ENCODE measurements at regions not wholly inside any gene's neighbourhood (a gene's known extent, or its start where the extent isn't known, plus 50 kb on each side); places are given as distances from the start of the nearest gene placed in this dataset.

DNA sequence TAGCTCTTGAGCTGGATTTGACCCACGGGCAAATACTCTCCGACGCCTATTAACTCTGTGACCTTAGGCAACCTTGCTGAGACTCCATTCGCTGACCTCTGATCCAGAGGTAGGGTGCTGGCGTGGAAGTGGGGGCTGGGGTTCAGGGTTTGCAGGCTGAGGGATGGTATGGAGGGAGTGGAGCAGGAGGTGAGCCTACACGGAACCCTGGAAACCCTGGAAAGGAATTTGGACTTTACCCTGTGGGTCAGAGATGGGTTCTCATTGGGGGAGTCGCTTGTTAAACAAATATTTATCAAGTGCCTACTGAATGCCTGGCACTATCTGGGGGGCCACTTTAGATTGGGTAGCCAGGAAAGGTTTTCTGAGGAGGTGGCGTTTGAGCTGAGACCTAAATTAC, 58.2 kb upstream of the FZD7 start:
- no peak for FAIRE-seq
- Histone ChIP-seq H2AFZ (ENCODE audit: low read depth, low read length) (no peak overlapping the region), H3K79me2 (ENCODE audit: insufficient read depth, low read length) (no peaks in the 10 kb centered on the region), H3K4me3 (ENCODE audit: insufficient read depth, low read depth, low read length) (no peak overlapping the region), H3K27ac (ENCODE audit: low read depth, low read length) (no peak overlapping the region), H3K36me3 (ENCODE audit: insufficient read depth, low read length) (no peaks in the 10 kb centered on the region), H3K27me3 (ENCODE audit: insufficient read depth, low read length) (no peaks in the 10 kb centered on the region), H3K9me3 (ENCODE audit: insufficient read depth, low read depth, low read length) (no peaks in the 10 kb centered on the region), H3K4me1 (ENCODE audit: insufficient read depth, low read length) (peaks cover 5% of the 10 kb centered on the region), H4K20me1 (ENCODE audit: insufficient read depth, low read length) (no peaks in the 10 kb centered on the region), H3K4me2 (ENCODE audit: low read length) (no peak overlapping the region), H3K9ac (ENCODE audit: low read length) (no peak overlapping the region)
- peaks cover 3% of the 10 kb centered on the region for H3K9me3 Mint-ChIP-seq (ENCODE audit: unreplicated experiment)
- DNase-seq (ENCODE audit: low read depth), result no peak
- TF ChIP-seq EZH2 (IDR thresholded peaks at IDR 0.05; ENCODE audit: insufficient read depth, low read length), result no peak
- TF ChIP-seq, protein P1, sequence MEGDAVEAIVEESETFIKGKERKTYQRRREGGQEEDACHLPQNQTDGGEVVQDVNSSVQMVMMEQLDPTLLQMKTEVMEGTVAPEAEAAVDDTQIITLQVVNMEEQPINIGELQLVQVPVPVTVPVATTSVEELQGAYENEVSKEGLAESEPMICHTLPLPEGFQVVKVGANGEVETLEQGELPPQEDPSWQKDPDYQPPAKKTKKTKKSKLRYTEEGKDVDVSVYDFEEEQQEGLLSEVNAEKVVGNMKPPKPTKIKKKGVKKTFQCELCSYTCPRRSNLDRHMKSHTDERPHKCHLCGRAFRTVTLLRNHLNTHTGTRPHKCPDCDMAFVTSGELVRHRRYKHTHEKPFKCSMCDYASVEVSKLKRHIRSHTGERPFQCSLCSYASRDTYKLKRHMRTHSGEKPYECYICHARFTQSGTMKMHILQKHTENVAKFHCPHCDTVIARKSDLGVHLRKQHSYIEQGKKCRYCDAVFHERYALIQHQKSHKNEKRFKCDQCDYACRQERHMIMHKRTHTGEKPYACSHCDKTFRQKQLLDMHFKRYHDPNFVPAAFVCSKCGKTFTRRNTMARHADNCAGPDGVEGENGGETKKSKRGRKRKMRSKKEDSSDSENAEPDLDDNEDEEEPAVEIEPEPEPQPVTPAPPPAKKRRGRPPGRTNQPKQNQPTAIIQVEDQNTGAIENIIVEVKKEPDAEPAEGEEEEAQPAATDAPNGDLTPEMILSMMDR (IDR thresholded peaks at IDR 0.05; ENCODE audit: insufficient read depth, low read depth, low read length), result no peak
- peaks cover 17% of the 10 kb centered on the region for H3K27me3 Mint-ChIP-seq (ENCODE audit: low read depth, unreplicated experiment)
- H3K27ac Mint-ChIP-seq (ENCODE audit: unreplicated experiment), result no peak overlapping the region
- no peak overlapping the region for H3K4me3 Mint-ChIP-seq (ENCODE audit: unreplicated experiment)
- peaks cover 12% of the 10 kb centered on the region for H3K4me1 Mint-ChIP-seq (ENCODE audit: low read depth, unreplicated experiment)
- H3K36me3 Mint-ChIP-seq (ENCODE audit: low read depth, unreplicated experiment), result no peaks in the 10 kb centered on the region

DNA sequence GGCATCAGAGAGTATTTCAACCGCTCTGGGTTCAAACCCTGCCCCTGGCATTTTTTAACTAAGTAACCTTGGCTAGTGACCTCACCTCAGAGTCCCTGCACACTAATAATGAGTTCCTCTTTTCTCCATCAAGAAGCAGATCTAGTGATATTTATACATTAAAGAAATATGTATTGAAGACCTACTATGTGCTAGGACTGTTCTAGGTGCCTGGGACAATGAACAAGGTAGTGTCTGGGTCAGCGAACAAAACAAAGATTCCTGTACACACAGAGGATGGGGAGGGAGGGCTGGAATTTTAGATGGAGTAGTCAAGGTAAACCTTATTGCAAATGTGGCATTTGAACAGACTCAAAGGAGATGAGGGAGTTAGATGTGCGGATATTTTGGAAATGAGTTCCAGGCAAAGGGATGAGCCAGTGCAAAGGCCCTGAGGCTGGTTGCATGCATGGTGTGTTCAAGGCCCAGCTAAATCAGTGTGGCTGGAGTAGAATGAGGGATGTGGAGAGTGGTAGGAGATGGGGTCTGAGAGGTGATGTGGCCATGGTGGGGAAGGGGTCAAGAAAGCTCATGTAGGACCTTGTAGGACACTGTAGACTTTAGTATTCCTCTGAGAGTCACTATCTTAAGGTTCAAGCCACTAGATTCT, 57.6 kb upstream of the FZD7 start:
- Mint-ChIP-seq H3K36me3 (ENCODE audit: low read depth, unreplicated experiment) (no peaks in the 10 kb centered on the region), H3K27ac (ENCODE audit: unreplicated experiment) (peak overlapping the region; percentile 37), H3K4me1 (ENCODE audit: low read depth, unreplicated experiment) (peaks cover 8% of the 10 kb centered on the region), H3K4me3 (ENCODE audit: unreplicated experiment) (no peak overlapping the region), H3K27me3 (ENCODE audit: low read depth, unreplicated experiment) (peaks cover 20% of the 10 kb centered on the region), H3K9me3 (ENCODE audit: unreplicated experiment) (no peaks in the 10 kb centered on the region)
- Histone ChIP-seq H3K36me3 (ENCODE audit: insufficient read depth, low read length) (no peaks in the 10 kb centered on the region), H4K20me1 (ENCODE audit: insufficient read depth, low read length) (no peaks in the 10 kb centered on the region), H3K9ac (ENCODE audit: low read length) (no peak overlapping the region), H3K4me3 (ENCODE audit: insufficient read depth, low read depth, low read length) (no peak overlapping the region), H3K27ac (ENCODE audit: low read depth, low read length) (no peak overlapping the region), H3K27me3 (ENCODE audit: insufficient read depth, low read length) (no peaks in the 10 kb centered on the region), H2AFZ (ENCODE audit: low read depth, low read length) (no peak overlapping the region), H3K79me2 (ENCODE audit: insufficient read depth, low read length) (no peaks in the 10 kb centered on the region), H3K4me1 (ENCODE audit: insufficient read depth, low read length) (peaks cover 5% of the 10 kb centered on the region), H3K4me2 (ENCODE audit: low read length) (no peak overlapping the region), H3K9me3 (ENCODE audit: insufficient read depth, low read depth, low read length) (no peaks in the 10 kb centered on the region)
- FAIRE-seq, result no peak
- no peak for DNase-seq (ENCODE audit: low read depth)
- TF ChIP-seq, protein P1 (IDR thresholded peaks at IDR 0.05; ENCODE audit: insufficient read depth, low read depth, low read length), result no peak
- TF ChIP-seq EZH2 (IDR thresholded peaks at IDR 0.05; ENCODE audit: insufficient read depth, low read length), result no peak

- no peaks in the 10 kb centered on the region for H3K36me3 Mint-ChIP-seq (ENCODE audit: low read depth, unreplicated experiment)
- FAIRE-seq, result no peak
- Histone ChIP-seq H3K27me3 (ENCODE audit: insufficient read depth, low read length) (no peaks in the 10 kb centered on the region), H3K4me1 (ENCODE audit: insufficient read depth, low read length) (no peaks in the 10 kb centered on the region), H3K4me3 (ENCODE audit: insufficient read depth, low read depth, low read length) (no peak overlapping the region), H3K79me2 (ENCODE audit: insufficient read depth, low read length) (no peaks in the 10 kb centered on the region), H4K20me1 (ENCODE audit: insufficient read depth, low read length) (no peaks in the 10 kb centered on the region), H3K9ac (ENCODE audit: low read length) (no peak overlapping the region), H3K36me3 (ENCODE audit: insufficient read depth, low read length) (no peaks in the 10 kb centered on the region), H2AFZ (ENCODE audit: low read depth, low read length) (no peak overlapping the region), H3K27ac (ENCODE audit: low read depth, low read length) (no peak overlapping the region), H3K4me2 (ENCODE audit: low read length) (no peak overlapping the region), H3K9me3 (ENCODE audit: insufficient read depth, low read depth, low read length) (no peaks in the 10 kb centered on the region)
- TF ChIP-seq, protein P1 (IDR thresholded peaks at IDR 0.05; ENCODE audit: insufficient read depth, low read depth, low read length), result no peak
- no peak for TF ChIP-seq EZH2 (IDR thresholded peaks at IDR 0.05; ENCODE audit: insufficient read depth, low read length)
- no peak overlapping the region for H3K4me3 Mint-ChIP-seq (ENCODE audit: unreplicated experiment)
- H3K27me3 Mint-ChIP-seq (ENCODE audit: low read depth, unreplicated experiment), result peaks cover 16% of the 10 kb centered on the region
- DNase-seq (ENCODE audit: low read depth), result no peak
- peaks cover 6% of the 10 kb centered on the region for H3K4me1 Mint-ChIP-seq (ENCODE audit: low read depth, unreplicated experiment)
- no peaks in the 10 kb centered on the region for H3K9me3 Mint-ChIP-seq (ENCODE audit: unreplicated experiment)
- no peak overlapping the region for H3K27ac Mint-ChIP-seq (ENCODE audit: unreplicated experiment)
These were observed 56.0 kb upstream of the FZD7 start for GRCh38 chr2:201977651-201978050.

Data from astrocyte (in vitro differentiated cells and primary cell).